ENCODE measurements at regions not wholly inside any gene's neighbourhood (a gene's known extent, or its start where the extent isn't known, plus 50 kb on each side); places are given as distances from the start of the nearest gene placed in this dataset.

- no peak for TF ChIP-seq PRDM15 (CRISPR knock-in tag; IDR thresholded peaks at IDR 0.05)
- peak; percentile 82 for TF ChIP-seq CUX1 (IDR thresholded peaks at IDR 0.05; ENCODE audit: insufficient replicate concordance, low read depth, low read length)
- no peak for TF ChIP-seq NKRF (conservative IDR thresholded peaks at IDR 0.05)
- TF ChIP-seq KAT2A (conservative IDR thresholded peaks at IDR 0.05; ENCODE audit: control insufficient read depth, low read depth, low read length), result no peak
- no peak for TF ChIP-seq REST (IDR thresholded peaks at IDR 0.05; ENCODE audit: low read depth, low read length)
- TF ChIP-seq KDM1A (IDR thresholded peaks at IDR 0.05; ENCODE audit: borderline replicate concordance), result no peak
- no peak for TF ChIP-seq TARDBP (IDR thresholded peaks at IDR 0.05; ENCODE audit: borderline replicate concordance)
- TF ChIP-seq NRF1 (conservative IDR thresholded peaks at IDR 0.05; ENCODE audit: low read depth, low read length), result no peak
- peak; percentile 99 for TF ChIP-seq BCL11A (IDR thresholded peaks at IDR 0.05; ENCODE audit: low read depth, low read length)
- TF ChIP-seq BCL3 (IDR thresholded peaks at IDR 0.05; ENCODE audit: borderline replicate concordance, insufficient read depth, low read depth, low read length, poor library complexity, severe bottlenecking), result peak; percentile 80
- peak; percentile 99 for TF ChIP-seq STAT3 (IDR thresholded peaks at IDR 0.05; ENCODE audit: low read depth, low read length)
Measured at GRCh38 chr18:45197526-45197970, 417.7 kb upstream of the SLC14A2 start (continued).

All from GM12878 (cell line).